Astrocyte of the cerebellum (primary cell): ENCODE measurements at regions not wholly inside any gene's neighbourhood (a gene's known extent, or its start where the extent isn't known, plus 50 kb on each side); places are given as distances from the start of the nearest gene placed in this dataset.

Source experiments
- DNase-seq: peaks from one replicate; pipeline ENCODE4 v3.0.0-alpha.2; 2011; ENCODE audit warnings: low read depth
- H3K4me3 ChIP-seq: 2 replicates; pipeline ENCODE4 v1.5.1; 2011; ENCODE audit warnings: mild to moderate bottlenecking, low read depth, low read length, moderate library complexity
- CTCF ChIP-seq: IDR thresholded peaks from 2 replicates; pipeline ENCODE4 v1.5.1; 2012; ENCODE audit warnings: low read length, low read depth, moderate library complexity, mild to moderate bottlenecking; ENCODE audit errors: missing control alignments
- in situ Hi-C: cut with HindIII; loops from 2 replicates; pipeline ENCODE4 v1.10.0; 2017; ENCODE audit warnings: low sequenced_read_pairs

DNA sequence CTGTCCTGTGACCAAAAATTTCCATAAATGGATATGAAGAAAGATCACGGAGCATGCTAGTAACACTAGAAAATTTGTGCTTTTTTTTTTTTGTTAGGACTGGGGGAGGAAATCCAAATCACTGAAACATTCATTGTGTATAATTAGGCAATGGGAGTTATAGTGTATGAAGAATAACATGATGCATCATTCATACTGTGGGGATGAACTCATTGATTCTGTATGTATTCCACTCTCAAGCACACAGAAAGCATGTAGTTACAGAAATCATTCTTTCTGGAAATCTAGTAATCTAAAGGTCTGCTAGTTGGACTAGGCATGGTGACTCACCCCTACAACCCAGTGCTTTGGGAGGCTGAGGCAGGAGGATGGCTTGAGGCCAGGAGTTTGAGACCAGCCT is 749.7 kb downstream of the DIAPH3 start:
- in situ Hi-C loops, result no loop called here
- TF ChIP-seq CTCF, result no peak
- DNase-seq, result no peak
- no peak overlapping the region for H3K4me3 ChIP-seq

DNA sequence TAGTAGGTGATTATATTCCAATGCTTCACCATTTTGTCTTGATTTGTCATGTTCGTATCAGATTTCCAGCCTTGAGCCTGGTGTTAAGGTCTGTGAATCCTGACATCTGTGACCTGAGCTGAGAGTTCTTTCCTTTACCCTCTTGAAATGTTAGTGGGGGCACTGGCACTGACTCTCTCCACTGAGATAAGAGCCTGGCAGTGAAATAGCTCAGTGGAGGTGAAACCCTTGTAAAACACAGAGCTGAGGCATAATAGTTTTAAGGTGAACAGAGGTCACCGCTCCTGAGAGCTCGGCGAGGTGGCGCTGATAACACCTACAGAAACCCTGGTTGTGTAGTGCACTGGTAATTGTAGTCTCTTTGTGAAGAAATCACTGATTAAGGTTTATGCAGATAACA is 748.2 kb downstream of the DIAPH3 start:
- TF ChIP-seq CTCF, result no peak
- in situ Hi-C loops, result no loop called here
- H3K4me3 ChIP-seq, result no peak overlapping the region
- DNase-seq, result no peak

- DNase-seq, result no peak
- no peak overlapping the region for H3K4me3 ChIP-seq
- TF ChIP-seq CTCF, result no peak
- in situ Hi-C loops, result no loop called here
Measured at GRCh38 chr13:59416561-59416960, 747.2 kb downstream of the DIAPH3 start.

GRCh38 chr13:59422646-59423045 is 741.1 kb downstream of the DIAPH3 start:
- H3K4me3 ChIP-seq, result no peak overlapping the region
- in situ Hi-C loops, result no loop called here
- DNase-seq, result no peak
- no peak for TF ChIP-seq CTCF

DNA sequence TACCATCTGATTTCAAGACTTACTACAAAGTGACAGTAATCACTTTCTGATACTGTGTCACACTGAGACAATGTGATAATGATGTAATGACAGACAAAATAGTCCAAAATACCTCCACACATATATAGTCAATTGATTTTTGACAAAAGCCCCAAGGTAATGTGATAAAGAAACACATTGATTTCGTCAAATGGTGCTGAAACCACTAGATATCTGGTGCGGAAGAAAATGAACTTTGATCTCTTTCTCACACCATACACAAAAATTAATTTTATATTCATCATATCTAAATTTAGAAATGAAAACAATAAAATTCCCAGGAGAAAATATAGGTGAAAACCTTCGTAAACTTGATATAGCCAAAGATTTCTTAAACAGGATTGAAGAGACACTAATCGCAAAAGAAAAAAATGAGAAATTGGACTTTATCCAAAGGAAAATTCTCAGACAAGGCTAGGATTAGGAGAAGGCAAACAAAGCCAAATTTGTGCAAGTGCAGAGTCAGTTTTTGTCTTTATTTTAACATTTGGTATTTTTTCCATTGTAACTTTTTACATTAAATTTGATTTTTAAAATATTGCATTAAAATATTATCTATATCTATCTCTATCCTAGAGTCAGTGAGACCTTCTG is 739.9 kb downstream of the DIAPH3 start:
- in situ Hi-C loops, result no loop called here
- no peak for DNase-seq
- no peak for TF ChIP-seq CTCF
- H3K4me3 ChIP-seq, result no peak overlapping the region

GRCh38 chr13:59424661-59425060 is 739.1 kb downstream of the DIAPH3 start:
- no peak for DNase-seq
- in situ Hi-C loops, result no loop called here

More at GRCh38 chr13:59424661-59425060, 739.1 kb downstream of the DIAPH3 start:
- H3K4me3 ChIP-seq, result no peak overlapping the region
- no peak for TF ChIP-seq CTCF
